DOHH2 (cell line): ENCODE measurements at regions not wholly inside any gene's neighbourhood (a gene's known extent, or its start where the extent isn't known, plus 50 kb on each side); places are given as distances from the start of the nearest gene placed in this dataset.

Experiments used
- CTCF ChIP-seq: fragments of 200-600 bp; sonication (generic); IDR thresholded peaks from one replicate; pipeline ENCODE4 v1.5.1; 2014; ENCODE audit warnings: antibody characterized with exemption, mild to moderate bottlenecking, low read depth, low read length; ENCODE audit not compliant: poor library complexity, severe bottlenecking
- EZH2phosphoT487 ChIP-seq: fragments of 200-600 bp; sonication (generic); IDR thresholded peaks from 2 replicates; pipeline ENCODE4 v1.6.1; 2017; ENCODE audit warnings: borderline replicate concordance, mild to moderate bottlenecking, antibody characterized with exemption, low read length, moderate library complexity, mixed read lengths

- peak; percentile 69 for TF ChIP-seq CTCF
- no peak for TF ChIP-seq EZH2phosphoT487
These were observed 354.1 kb upstream of the MAP3K7 start for GRCh38 chr6:90940812-90941481.
